ENCODE measurements at regions not wholly inside any gene's neighbourhood (a gene's known extent, or its start where the extent isn't known, plus 50 kb on each side); places are given as distances from the start of the nearest gene placed in this dataset.

DNA sequence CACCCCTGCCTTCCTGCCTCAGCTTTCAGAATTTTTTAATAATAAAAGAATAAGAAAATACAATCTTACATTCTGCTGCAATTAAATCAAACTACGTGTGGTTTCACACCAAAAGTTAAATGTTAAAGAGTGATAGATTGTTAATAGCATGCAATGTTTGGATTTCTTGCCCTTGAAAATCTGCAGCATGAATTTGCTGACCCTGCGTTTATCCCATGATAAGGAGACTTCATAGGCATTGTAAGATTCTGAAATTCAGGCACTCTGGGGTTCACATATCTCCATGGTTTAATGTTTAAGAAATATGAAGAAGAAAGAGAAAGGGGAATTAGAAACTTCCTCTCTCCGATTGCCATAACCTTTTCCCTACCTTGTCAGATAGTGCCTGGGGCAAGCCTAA is 1616.2 kb upstream of the B3GALT2 start:
- TF ChIP-seq SP1 (CRISPR knock-in tag; IDR thresholded peaks at IDR 0.05): no peak
- no peak for TF ChIP-seq ZNF79 (CRISPR knock-in tag; IDR thresholded peaks at IDR 0.05; ENCODE audit: low read depth)
- TF ChIP-seq MTA3 (IDR thresholded peaks at IDR 0.05; ENCODE audit: borderline replicate concordance): no peak
- no peak for TF ChIP-seq ELF4 (CRISPR knock-in tag; IDR thresholded peaks at IDR 0.05)
- TF ChIP-seq E2F1 (CRISPR knock-in tag; IDR thresholded peaks at IDR 0.05): no peak
- no peak for TF ChIP-seq TEAD1 (CRISPR knock-in tag; IDR thresholded peaks at IDR 0.05)
- TF ChIP-seq E4F1 (CRISPR knock-in tag; IDR thresholded peaks at IDR 0.05; ENCODE audit: borderline replicate concordance): no peak

Measured in K562 (cell line).